ENCODE measurements at regions not wholly inside any gene's neighbourhood (a gene's known extent, or its start where the extent isn't known, plus 50 kb on each side); places are given as distances from the start of the nearest gene placed in this dataset.
A peak's percentile ranks its signal among the peaks of the same experiment; 100 is the strongest.

- H3K9me3 ChIP-seq (ENCODE audit: control insufficient read depth, insufficient read depth, low read length) = no peaks in the 10 kb centered on the region
- H3K4me3 ChIP-seq (ENCODE audit: low read length) = no peak overlapping the region
- H3K79me2 ChIP-seq (ENCODE audit: control insufficient read depth, low read length) = peaks cover 38% of the 10 kb centered on the region
- TF ChIP-seq EZH2phosphoT487 (IDR thresholded peaks at IDR 0.05; ENCODE audit: borderline replicate concordance, low read length) (no peak), CTCF (IDR thresholded peaks at IDR 0.05; ENCODE audit: low read depth, low read length, poor library complexity, severe bottlenecking) (no peak)
- no peak overlapping the region for H3K27ac ChIP-seq (ENCODE audit: low read depth, low read length)
- no peaks in the 10 kb centered on the region for H3K27me3 ChIP-seq (ENCODE audit: control insufficient read depth, low read length)
- H3K4me1 ChIP-seq (ENCODE audit: control insufficient read depth, low read length) = peaks cover 49% of the 10 kb centered on the region
- peaks cover 8% of the 10 kb centered on the region; the same call in 1 of the 2 replicates for H4K20me1 ChIP-seq (ENCODE audit: control insufficient read depth, insufficient read depth, low read depth, low read length)
- H3K36me3 ChIP-seq (ENCODE audit: control insufficient read depth, low read length) = peaks cover 92% of the 10 kb centered on the region
- no peaks in the 10 kb centered on the region for H3K9me2 ChIP-seq (replicated peaks; ENCODE audit: control insufficient read depth, low read length)
- H3F3A ChIP-seq (ENCODE audit: control insufficient read depth, insufficient read depth) = peaks cover 7% of the 10 kb centered on the region; the same call in 1 of the 2 replicates
- H3K4me2 ChIP-seq (ENCODE audit: low read length) = no peak overlapping the region
Measured at GRCh38 chr17:77488531-77489238, 347.9 kb downstream of the SEC14L1 start.

GRCh38 chr17:77489239-77489892 lies 348.6 kb downstream of the SEC14L1 start:
- no peak overlapping the region for H3K27ac ChIP-seq (ENCODE audit: low read depth, low read length)
- TF ChIP-seq CTCF (IDR thresholded peaks at IDR 0.05; ENCODE audit: low read depth, low read length, poor library complexity, severe bottlenecking) (peak; percentile 10), EZH2phosphoT487 (IDR thresholded peaks at IDR 0.05; ENCODE audit: borderline replicate concordance, low read length) (no peak)
- H3K9me2 ChIP-seq (replicated peaks; ENCODE audit: control insufficient read depth, low read length) = no peaks in the 10 kb centered on the region
- H4K20me1 ChIP-seq (ENCODE audit: control insufficient read depth, insufficient read depth, low read depth, low read length) = peaks cover 8% of the 10 kb centered on the region; the same call in 1 of the 2 replicates
- H3K79me2 ChIP-seq (ENCODE audit: control insufficient read depth, low read length) = peaks cover 31% of the 10 kb centered on the region
- H3K27me3 ChIP-seq (ENCODE audit: control insufficient read depth, low read length) = no peaks in the 10 kb centered on the region
- no peaks in the 10 kb centered on the region for H3K9me3 ChIP-seq (ENCODE audit: control insufficient read depth, insufficient read depth, low read length)
- H3K4me2 ChIP-seq (ENCODE audit: low read length) = no peak overlapping the region
- peaks cover 92% of the 10 kb centered on the region for H3K36me3 ChIP-seq (ENCODE audit: control insufficient read depth, low read length)
- H3K4me1 ChIP-seq (ENCODE audit: control insufficient read depth, low read length) = peaks cover 55% of the 10 kb centered on the region
- H3K4me3 ChIP-seq (ENCODE audit: low read length) = no peak overlapping the region
- peaks cover 13% of the 10 kb centered on the region; the same call in 1 of the 2 replicates for H3F3A ChIP-seq (ENCODE audit: control insufficient read depth, insufficient read depth)

GRCh38 chr17:77489893-77490255 lies 349.1 kb downstream of the SEC14L1 start:
- peaks cover 95% of the 10 kb centered on the region for H3K36me3 ChIP-seq (ENCODE audit: control insufficient read depth, low read length)

More at GRCh38 chr17:77489893-77490255, 349.1 kb downstream of the SEC14L1 start:
- Histone ChIP-seq H4K20me1 (ENCODE audit: control insufficient read depth, insufficient read depth, low read depth, low read length) (peaks cover 7% of the 10 kb centered on the region; the same call in 1 of the 2 replicates), H3K79me2 (ENCODE audit: control insufficient read depth, low read length) (peaks cover 26% of the 10 kb centered on the region), H3K27ac (ENCODE audit: low read depth, low read length) (no peak overlapping the region), H3F3A (ENCODE audit: control insufficient read depth, insufficient read depth) (peaks cover 14% of the 10 kb centered on the region; the same call in 1 of the 2 replicates), H3K4me2 (ENCODE audit: low read length) (no peak overlapping the region), H3K9me2 (replicated peaks; ENCODE audit: control insufficient read depth, low read length) (no peaks in the 10 kb centered on the region), H3K9me3 (ENCODE audit: control insufficient read depth, insufficient read depth, low read length) (no peaks in the 10 kb centered on the region), H3K4me1 (ENCODE audit: control insufficient read depth, low read length) (peaks cover 60% of the 10 kb centered on the region), H3K4me3 (ENCODE audit: low read length) (no peak overlapping the region), H3K27me3 (ENCODE audit: control insufficient read depth, low read length) (no peaks in the 10 kb centered on the region)
- TF ChIP-seq CTCF (IDR thresholded peaks at IDR 0.05; ENCODE audit: low read depth, low read length, poor library complexity, severe bottlenecking) = no peak
- TF ChIP-seq EZH2phosphoT487 (IDR thresholded peaks at IDR 0.05; ENCODE audit: borderline replicate concordance, low read length) = no peak
